HUES48 (cell line): ENCODE measurements at regions not wholly inside any gene's neighbourhood (a gene's known extent, or its start where the extent isn't known, plus 50 kb on each side); places are given as distances from the start of the nearest gene placed in this dataset.

Source experiments
- H3K27ac ChIP-seq: one replicate; pipeline ENCODE4 v1.7.0; 2013; ENCODE audit warnings: low read depth, low read length, inconsistent platforms
- H3K27me3 ChIP-seq: 2 replicates; pipeline ENCODE4 v1.6.1; 2013; ENCODE audit warnings: mild to moderate bottlenecking, low read length; ENCODE audit not compliant: control insufficient read depth, insufficient read depth
- H3K36me3 ChIP-seq: 2 replicates; pipeline ENCODE4 v1.6.1; 2013; ENCODE audit warnings: low read length; ENCODE audit not compliant: control insufficient read depth, insufficient read depth
- H3K4me1 ChIP-seq: 2 replicates; pipeline ENCODE4 v1.6.1; 2013; ENCODE audit warnings: mild to moderate bottlenecking, low read length; ENCODE audit not compliant: control insufficient read depth, insufficient read depth
- H3K4me3 ChIP-seq: 2 replicates; pipeline ENCODE4 v1.5.1; 2013; ENCODE audit warnings: mild to moderate bottlenecking, low read depth, low read length
- H3K9ac ChIP-seq: 2 replicates; pipeline ENCODE4 v1.6.1; 2013; ENCODE audit warnings: mild to moderate bottlenecking, low read depth, low read length, moderate library complexity
- H3K9me3 ChIP-seq: 2 replicates; pipeline ENCODE4 v1.6.1; 2013; ENCODE audit warnings: low read length; ENCODE audit not compliant: control insufficient read depth, insufficient read depth

DNA sequence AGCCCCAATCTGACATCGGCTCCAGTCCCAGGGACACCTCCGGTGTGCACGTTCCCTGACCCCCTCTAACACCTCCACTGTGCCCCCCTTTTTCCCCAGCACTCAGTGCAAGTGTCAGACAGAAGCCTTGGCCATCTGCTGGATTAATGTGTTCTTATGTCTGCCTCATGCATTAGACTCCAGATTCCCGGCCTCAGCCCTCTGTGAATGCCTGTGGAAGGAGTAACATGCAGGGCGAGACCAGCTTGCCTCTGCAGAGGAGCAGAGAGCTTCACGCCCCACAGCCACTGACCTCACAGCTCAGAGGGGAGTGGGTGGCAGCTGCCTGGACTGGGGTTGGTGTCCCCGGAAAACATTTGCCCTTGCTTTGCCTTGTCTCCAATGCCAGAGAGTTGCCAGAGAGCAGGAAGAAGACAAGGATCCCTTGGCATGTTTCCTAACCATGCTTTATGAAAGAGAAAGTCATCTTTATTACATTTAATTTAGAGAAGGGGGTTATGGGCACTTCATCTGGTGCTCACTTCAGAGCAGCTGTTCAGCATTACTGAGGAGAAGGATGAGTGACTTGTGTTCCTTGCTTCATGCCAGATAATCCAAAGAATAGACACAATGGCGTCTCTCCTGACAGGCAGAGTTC is 91.6 kb upstream of the CXCL12 start:
- H3K27me3 ChIP-seq, result no peaks in the 10 kb centered on the region
- H3K9ac ChIP-seq, result no peak overlapping the region
- H3K4me3 ChIP-seq, result no peak overlapping the region
- H3K36me3 ChIP-seq, result no peaks in the 10 kb centered on the region
- no peaks in the 10 kb centered on the region for H3K9me3 ChIP-seq
- no peaks in the 10 kb centered on the region for H3K4me1 ChIP-seq
- no peak overlapping the region for H3K27ac ChIP-seq

DNA sequence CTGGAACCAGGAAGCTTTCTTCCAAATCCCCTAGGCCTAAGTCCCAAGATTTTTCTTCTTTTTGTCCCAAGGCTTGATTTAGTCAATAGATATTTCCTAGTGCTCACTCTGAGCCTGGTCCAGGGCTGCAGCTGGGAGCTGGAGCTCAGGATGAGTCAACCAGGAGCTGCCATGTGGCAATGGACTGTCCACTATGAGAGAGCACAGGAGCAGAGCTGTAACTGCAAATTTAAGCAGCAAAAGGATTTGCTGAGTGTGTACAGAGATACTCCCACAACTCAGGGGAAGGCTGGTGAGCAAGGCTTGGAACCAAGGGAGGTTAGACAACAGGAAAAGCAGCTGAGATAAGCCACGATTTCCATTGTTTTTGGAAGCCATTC is 92.1 kb upstream of the CXCL12 start:
- H3K27me3 ChIP-seq, result no peaks in the 10 kb centered on the region
- H3K9me3 ChIP-seq, result no peaks in the 10 kb centered on the region
- H3K36me3 ChIP-seq, result no peaks in the 10 kb centered on the region
- H3K4me3 ChIP-seq, result no peak overlapping the region
- no peak overlapping the region for H3K9ac ChIP-seq
- no peak overlapping the region for H3K27ac ChIP-seq
- no peaks in the 10 kb centered on the region for H3K4me1 ChIP-seq

DNA sequence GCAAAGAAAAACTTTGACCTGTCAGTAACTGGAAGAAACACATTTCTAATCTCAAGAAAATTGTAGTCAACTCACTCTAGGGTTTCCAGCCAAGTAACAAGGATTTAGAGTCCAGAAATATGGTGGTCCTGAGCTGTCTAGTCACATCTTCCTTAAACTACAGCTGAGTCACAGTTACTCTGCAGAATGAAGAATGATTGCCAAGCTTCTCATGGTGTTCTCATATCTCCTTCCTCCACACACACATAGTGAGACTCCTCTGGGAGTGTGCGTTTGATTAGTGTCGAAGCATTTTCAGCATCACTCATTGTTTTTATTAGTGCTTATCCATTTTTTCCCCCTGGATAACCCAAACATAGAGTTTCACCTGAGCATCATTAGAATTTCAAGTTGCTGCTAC is 93.1 kb upstream of the CXCL12 start:
- H3K4me3 ChIP-seq, result no peak overlapping the region
- H3K27ac ChIP-seq, result no peak overlapping the region
- no peaks in the 10 kb centered on the region for H3K4me1 ChIP-seq
- H3K27me3 ChIP-seq, result no peaks in the 10 kb centered on the region
- no peaks in the 10 kb centered on the region for H3K9me3 ChIP-seq
- no peaks in the 10 kb centered on the region for H3K36me3 ChIP-seq
- no peak overlapping the region for H3K9ac ChIP-seq

DNA sequence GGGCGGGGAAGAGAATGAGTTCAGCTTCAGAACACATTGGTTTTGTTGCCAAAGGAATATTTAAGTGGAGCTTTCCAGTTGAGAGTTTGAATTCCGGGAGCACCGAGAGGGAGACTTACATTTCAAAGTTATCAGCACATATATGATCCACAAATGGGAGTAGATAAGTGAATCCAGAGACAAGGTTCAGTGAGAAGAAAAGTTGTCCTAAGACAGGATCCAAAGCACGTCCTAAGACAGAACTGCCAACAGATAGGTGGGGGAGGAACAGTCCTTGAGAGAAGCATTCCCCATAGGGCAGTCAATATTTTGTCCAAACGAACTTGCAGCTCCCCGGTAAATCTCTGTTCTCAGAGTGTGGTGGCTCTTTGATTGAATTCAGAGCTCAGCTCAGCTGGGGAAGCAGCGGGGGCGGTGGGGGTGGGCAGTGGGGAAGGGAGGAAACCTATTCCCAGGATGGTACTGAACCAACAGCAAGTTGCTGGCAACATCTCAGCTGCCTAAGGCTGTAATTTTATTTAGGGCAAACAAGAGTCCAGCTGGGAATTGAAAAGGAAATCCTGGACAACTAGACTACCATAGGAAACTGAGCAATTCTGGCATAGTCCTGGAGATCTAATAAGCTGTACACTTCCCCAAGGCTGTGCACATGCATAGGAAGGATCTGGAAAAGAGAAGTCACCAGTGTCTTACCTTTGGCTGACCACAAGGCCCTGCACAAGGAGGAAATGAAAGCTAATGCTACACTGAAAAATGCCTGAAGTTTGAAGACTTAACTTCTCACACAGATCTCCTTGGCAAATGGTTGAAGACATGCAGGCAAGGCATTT is 94.2 kb upstream of the CXCL12 start:
- Histone ChIP-seq H3K9me3 (no peaks in the 10 kb centered on the region), H3K9ac (no peak overlapping the region), H3K36me3 (no peaks in the 10 kb centered on the region), H3K4me3 (no peak overlapping the region), H3K27ac (no peak overlapping the region), H3K4me1 (no peaks in the 10 kb centered on the region), H3K27me3 (no peaks in the 10 kb centered on the region)

- Histone ChIP-seq H3K36me3 (no peaks in the 10 kb centered on the region), H3K9me3 (no peaks in the 10 kb centered on the region), H3K4me1 (no peaks in the 10 kb centered on the region), H3K27me3 (no peaks in the 10 kb centered on the region), H3K4me3 (no peak overlapping the region), H3K27ac (no peak overlapping the region), H3K9ac (no peak overlapping the region)
These were observed 107.8 kb upstream of the CXCL12 start for GRCh38 chr10:44492678-44493077.

DNA sequence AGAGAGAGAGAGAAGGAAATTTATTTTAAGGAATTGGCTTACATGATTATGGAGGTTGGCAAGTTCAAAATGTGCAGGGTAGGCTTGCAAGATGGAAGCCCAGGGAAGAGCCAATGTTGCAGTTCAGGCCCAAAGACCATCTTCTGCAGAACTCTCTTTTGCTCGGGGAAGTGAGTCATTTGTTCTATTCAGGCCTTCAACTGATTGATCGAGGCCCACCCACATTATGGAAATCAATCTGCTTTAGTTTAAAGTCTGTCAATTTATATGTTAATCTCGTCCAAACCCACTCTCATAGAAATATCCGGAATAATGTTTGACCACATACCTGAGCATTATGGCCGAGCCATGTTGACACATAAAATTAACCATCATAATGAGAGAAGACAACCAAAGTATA is 113.3 kb upstream of the CXCL12 start:
- H3K4me3 ChIP-seq, result no peak overlapping the region
- no peaks in the 10 kb centered on the region for H3K27me3 ChIP-seq
- no peak overlapping the region for H3K9ac ChIP-seq
- no peaks in the 10 kb centered on the region for H3K4me1 ChIP-seq
- H3K9me3 ChIP-seq, result 0 out of 2 replicates have a peak, but pooled peaks cover 3% of the 10 kb centered on the region
- H3K27ac ChIP-seq, result no peak overlapping the region
- H3K36me3 ChIP-seq, result no peaks in the 10 kb centered on the region

DNA sequence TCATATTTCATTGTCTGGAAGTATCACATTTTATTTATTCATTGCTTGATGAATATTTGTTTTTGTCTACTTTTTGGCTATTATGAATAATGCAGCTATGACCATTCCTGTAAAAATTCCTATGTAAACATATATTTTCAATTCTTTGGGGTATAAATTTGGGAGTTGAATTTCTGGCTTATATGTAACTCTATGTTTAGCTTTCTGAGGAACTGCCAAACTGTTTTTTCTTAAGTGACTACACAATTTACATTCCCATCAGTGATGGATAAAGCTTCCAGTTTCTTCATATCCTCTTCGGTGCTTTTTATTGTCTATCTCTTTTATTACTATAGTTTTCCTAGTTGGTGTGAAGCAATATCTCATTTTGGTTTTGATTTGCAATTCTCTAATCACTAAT is 115.6 kb upstream of the CXCL12 start:
- H3K27ac ChIP-seq, result no peak overlapping the region
- no peaks in the 10 kb centered on the region for H3K4me1 ChIP-seq
- no peak overlapping the region for H3K4me3 ChIP-seq
- 0 out of 2 replicates have a peak, but pooled peaks cover 3% of the 10 kb centered on the region for H3K9me3 ChIP-seq
- H3K27me3 ChIP-seq, result no peaks in the 10 kb centered on the region
- no peaks in the 10 kb centered on the region for H3K36me3 ChIP-seq
- H3K9ac ChIP-seq, result no peak overlapping the region

DNA sequence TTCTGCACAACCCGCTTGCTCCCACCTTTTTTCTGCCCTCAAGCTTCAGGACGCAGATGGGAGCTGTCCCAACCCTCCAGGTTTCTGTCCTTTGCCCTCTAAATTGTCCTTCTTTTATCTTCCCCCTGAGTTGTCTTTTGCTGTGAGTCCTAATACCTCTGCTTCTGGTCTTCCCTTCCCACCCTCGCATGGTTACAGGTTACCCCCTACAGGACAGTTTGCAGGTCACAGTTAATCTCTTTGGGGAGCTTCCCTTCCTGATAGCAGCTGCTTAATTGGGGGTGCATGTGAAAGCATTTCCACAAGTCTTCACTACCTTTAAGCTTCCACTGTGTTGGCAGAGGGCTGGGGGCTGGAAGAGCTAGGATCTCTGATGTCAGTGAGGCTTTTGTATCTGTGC is 121.5 kb upstream of the CXCL12 start:
- H3K4me1 ChIP-seq, result no peaks in the 10 kb centered on the region
- H3K4me3 ChIP-seq, result no peak overlapping the region
- no peaks in the 10 kb centered on the region for H3K36me3 ChIP-seq
- H3K27ac ChIP-seq, result no peak overlapping the region
- no peaks in the 10 kb centered on the region for H3K27me3 ChIP-seq
- 0 out of 2 replicates have a peak, but pooled peaks cover 3% of the 10 kb centered on the region for H3K9me3 ChIP-seq
- H3K9ac ChIP-seq, result no peak overlapping the region

- Histone ChIP-seq H3K4me1 (no peaks in the 10 kb centered on the region), H3K27me3 (no peaks in the 10 kb centered on the region), H3K9me3 (no peaks in the 10 kb centered on the region), H3K9ac (no peak overlapping the region), H3K36me3 (no peaks in the 10 kb centered on the region), H3K4me3 (no peak overlapping the region), H3K27ac (no peak overlapping the region)
These were observed 125.7 kb upstream of the CXCL12 start for GRCh38 chr10:44510379-44511115.

DNA sequence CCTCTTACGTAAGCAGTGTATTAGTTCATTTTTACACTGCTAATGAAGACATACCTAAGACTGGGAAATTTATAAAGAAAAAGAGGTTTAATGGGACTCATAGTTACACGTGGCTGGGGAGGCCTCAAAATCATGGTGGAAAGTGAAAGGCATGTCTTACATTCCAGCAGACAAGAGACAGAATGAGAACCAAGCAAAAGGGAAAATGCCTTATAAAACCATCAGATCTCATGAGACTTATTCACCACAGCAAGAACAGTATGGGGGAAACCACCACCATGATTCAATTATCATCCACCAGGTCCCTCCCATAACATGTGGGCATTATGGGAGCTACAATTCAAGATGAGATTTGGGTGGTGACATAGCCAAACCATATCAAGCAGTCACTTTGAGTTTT is 126.3 kb upstream of the CXCL12 start:
- Histone ChIP-seq H3K27me3 (no peaks in the 10 kb centered on the region), H3K4me3 (no peak overlapping the region), H3K27ac (no peak overlapping the region), H3K36me3 (no peaks in the 10 kb centered on the region), H3K9ac (no peak overlapping the region), H3K9me3 (no peaks in the 10 kb centered on the region), H3K4me1 (no peaks in the 10 kb centered on the region)

DNA sequence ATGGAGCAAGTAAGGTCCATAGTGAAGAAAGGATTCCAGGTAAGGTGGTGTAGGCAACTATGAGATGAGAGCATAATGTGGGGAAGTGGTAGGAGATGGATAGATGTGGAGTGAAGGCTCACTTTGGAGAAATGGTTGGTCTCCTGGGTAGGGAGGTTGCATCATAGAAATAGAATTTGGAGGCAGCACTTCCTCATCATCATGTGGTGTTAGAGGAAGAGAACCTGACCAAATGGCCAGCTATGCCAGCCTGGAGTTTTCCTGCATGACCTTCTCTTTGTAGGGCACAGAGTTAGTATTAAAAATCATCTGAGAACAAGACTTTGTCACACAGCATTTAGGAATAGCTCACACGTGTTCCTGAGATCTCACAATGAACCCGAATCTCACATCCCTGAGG is 126.7 kb upstream of the CXCL12 start:
- Histone ChIP-seq H3K27me3 (no peaks in the 10 kb centered on the region), H3K4me3 (no peak overlapping the region), H3K9me3 (no peaks in the 10 kb centered on the region), H3K9ac (no peak overlapping the region), H3K27ac (no peak overlapping the region), H3K4me1 (no peaks in the 10 kb centered on the region), H3K36me3 (no peaks in the 10 kb centered on the region)
